Daoy (cell line): ENCODE measurements at regions not wholly inside any gene's neighbourhood (a gene's known extent, or its start where the extent isn't known, plus 50 kb on each side); places are given as distances from the start of the nearest gene placed in this dataset.
A peak's percentile ranks its signal among the peaks of the same experiment; 100 is the strongest.
"Not testable (repeated sequence)": the region's sequence is repeated elsewhere in the genome, so short reads cannot be mapped to it uniquely, and the experiment has no call there.

ENCODE experiments used
- DNase-seq: peaks from one replicate; pipeline ENCODE4 v3.0.0-alpha.2; 2015; ENCODE audit warnings: low read depth

DNA sequence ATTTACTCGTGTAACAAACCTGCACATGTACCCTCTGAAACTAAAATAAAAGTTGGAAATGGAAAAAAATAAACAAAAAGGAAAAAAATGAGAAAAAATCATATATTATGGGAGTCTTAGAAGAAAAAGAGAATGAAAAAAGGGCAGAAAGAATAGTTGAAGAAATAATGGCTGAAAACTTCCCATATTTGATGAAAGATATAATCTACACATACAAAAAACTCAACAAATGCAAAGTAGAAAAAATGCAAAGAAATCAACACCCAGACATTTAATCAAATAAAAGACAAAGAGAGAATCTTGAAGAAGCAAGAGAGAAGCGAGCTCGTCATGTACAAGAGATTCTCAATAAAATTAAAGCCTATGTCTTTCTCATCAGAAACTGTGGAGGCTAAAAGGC is 73.8 kb downstream of the SLC25A46 start:
- DNase-seq = no peak

DNA sequence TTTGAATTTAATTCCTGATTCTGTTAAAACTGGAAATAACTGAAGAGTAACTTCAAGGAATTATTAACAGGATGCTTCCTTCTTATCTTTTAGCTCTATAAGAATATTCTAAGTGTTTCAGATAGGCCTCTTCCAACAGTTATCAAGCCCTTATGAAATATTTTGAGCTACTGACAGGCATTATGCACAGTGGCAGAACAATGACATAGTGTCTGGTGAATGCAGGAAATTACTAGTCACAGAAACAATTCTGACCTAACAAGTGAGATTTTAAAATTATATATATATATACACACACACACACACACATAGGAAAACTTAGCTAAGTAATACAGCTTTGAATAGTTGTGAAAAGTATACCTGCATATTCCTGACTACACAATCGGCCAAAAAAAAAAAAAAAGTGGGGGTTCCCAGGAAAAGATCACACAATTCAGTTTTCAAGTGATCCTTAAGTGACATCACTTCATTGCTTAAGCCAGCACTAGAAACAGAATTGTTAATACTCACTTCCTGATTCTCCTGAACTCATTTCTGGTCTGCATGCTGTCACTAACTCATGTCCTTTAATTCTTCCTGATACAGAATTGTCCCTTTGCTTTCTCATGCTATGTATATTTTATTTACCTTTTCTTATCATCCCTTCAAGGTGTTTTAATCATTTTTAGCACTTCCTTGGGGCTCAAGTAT is 77.3 kb downstream of the SLC25A46 start:
- peak; percentile 9 for DNase-seq

GRCh38 chr5:110817459-110817858 is 78.7 kb downstream of the SLC25A46 start:
- DNase-seq = peak; percentile 56

DNA sequence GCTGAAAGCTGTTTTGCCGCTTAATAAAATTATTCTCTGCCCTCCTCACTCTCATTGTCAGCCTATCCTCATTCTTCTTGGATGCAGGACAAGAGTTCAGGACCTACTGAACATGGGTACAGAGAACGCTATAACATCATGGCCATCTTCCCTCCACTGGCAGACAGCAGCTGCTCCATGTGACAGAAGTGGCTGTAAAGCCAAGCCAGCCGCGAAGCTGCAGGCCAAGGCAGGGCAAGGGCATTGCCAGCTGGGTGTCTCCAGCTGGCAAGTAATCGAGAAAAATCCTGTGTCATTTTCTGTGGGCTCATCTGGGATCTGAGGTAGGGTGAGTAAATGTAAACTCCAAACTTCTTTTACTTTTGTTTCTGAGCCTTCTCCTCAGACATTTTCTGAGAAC is 84.8 kb downstream of the SLC25A46 start:
- no peak for DNase-seq

DNA sequence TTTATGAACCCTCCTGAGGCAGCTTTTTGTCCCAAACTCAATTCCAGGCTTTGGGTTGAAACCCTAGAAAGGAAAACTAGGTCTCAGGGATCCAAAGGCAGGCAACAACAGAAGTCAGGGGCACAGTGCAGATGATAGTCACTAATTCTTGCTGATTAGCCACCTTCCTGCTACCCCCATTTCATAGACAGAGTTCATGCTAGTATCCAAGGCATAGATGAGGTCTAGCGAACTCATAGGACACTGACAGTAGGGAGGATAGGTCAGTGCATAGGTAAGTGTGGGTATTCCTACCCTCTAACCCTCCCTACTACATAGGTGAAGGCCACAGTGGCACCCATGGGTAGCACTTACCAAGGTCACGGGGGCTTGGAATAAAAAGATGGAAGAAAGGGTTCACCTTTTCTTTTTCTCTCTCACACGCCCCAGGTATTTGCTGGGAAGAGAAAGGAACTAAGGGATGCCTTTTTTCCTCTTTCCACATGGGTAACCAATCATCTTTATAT is 86.2 kb downstream of the SLC25A46 start:
- no peak for DNase-seq

DNA sequence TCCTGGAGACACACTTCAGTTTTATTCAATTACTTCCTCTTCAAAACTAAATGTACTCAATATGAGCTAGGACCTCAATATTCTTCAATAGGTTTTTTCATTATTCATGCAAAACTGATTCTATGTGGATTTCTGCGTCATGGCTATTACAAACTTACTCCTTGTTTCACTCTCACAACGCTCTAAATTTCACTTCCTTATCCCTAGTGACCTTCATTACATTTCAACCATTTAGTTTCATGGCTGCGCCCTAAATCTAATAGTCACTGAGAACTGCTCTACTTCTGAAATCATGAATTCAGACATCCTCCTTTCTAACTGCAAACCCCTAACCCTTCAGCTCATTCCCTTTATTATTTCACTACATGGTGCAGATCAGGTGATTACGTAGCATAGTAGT is 93.9 kb downstream of the SLC25A46 start:
- no peak for DNase-seq

GRCh38 chr5:110834933-110835332 is 96.1 kb downstream of the SLC25A46 start:
- not testable (repeated sequence) for DNase-seq

DNA sequence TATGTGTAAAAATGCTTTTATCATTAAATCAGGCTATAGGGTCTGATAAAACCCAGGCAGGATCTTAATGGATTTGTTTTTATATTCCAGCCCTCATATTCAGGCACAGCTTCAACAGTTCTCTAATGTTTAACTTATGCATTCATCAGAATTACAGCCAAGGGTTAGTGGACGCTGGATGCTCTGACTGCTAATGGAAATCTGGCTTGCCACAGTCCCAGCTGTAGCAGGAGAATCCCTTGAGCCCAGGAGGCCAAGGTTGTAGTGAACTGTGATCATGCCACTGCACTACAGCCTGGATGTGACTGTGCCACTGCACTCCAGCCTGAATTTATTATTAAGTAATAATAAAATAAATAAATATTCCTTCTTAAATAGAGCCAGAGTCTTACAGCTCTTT is 98.0 kb downstream of the SLC25A46 start:
- DNase-seq = no peak

DNA sequence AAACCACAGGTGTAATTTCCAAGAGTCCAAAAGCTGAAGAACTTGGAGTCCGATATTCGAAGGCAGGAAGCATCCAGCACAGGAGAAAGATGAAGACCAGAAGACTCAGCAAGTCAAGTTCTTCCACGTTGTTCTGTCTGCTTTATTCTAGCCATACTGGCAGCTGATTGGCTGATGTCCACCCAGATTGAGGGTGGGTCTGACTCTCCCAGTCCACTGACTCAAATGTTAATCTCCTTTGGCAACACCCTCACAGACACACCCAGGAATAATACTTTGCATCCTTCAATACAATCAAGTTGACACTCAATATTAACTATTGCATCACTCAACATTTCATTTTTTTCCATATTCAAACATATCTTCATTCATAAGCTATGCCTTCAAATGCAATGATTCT is 99.5 kb downstream of the SLC25A46 start:
- DNase-seq = not testable (repeated sequence)

GRCh38 chr5:110838961-110839360 is 100.2 kb downstream of the SLC25A46 start:
- no peak for DNase-seq

DNA sequence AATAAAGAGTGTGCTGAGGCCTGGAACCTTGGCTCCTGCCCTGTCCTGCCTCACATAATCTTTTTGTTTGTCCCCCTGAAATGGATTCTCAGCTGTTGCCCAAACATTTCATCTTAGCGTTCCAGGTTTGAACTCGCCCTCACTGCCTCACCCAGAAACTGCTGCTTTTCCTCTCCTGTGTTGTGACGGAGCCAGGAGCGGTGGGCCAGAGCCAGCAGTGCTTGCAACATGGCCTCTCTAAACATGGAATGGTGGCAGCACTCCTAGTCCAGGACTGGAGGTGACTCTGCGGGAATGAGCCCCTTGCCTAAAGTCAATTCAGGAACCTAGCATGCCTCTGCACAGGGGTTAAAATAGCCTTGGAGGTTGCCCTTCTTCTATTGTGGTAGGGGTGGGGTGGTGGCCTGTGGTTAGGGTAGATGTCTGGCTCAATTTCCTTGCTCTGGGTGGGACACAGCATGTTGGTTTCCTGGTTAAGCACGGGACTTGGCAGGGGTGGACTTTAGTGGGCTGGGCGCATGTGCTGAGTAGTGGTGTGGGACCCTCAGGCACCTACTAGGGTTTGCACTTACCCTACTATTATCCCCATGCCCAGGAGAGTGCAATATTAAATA is 101.6 kb downstream of the SLC25A46 start:
- no peak for DNase-seq

DNA sequence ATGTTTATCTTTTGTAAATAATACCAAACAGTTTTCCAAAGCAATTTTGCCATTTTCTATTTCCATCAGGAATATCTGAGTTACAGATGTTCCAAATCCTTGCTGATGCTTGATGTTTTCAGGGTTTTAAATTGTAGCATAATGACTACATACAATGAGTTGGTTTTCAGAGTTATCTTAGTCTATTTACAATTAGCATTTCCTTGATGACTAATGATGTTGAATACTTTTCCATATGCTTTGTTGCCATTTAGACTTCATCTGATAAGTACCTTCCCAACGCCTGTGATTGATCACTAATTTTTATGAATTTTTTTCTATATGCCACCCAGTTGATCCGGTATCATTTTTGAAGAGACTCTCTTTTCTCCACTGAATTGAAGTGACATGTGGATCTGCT is 102.3 kb downstream of the SLC25A46 start:
- DNase-seq = no peak

- DNase-seq = no peak
Measured at GRCh38 chr5:110842948-110843347, 104.1 kb downstream of the SLC25A46 start.

GRCh38 chr5:110844251-110844650 is 105.4 kb downstream of the SLC25A46 start:
- DNase-seq = no peak

DNA sequence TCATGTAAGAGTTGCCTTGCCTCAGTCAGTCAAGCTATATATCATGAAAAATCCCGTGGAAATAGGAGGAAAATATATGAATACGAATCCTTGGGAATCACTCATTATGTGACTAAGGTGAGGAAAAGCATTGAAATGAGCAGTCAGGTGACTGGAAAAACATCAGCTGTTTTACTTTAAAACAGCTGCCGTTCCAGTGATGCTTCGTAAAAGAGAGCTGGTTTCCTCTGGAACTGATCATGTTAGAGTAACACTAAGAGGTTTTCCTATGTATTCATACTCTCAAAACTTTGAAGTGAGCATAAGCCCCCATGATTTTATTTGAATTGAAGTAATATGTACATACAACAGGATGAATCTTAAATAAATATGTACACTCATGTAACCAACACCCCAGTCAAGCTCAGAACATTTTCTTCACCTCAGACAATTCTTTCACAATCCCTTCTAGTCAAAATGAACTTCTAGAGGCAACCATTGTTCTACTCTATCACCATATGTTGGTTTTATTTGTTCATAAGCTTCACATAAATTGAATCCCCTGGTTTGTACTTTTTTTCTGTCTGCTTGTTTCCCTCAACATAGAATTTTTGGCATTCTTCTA is 107.7 kb downstream of the SLC25A46 start:
- DNase-seq = no peak

DNA sequence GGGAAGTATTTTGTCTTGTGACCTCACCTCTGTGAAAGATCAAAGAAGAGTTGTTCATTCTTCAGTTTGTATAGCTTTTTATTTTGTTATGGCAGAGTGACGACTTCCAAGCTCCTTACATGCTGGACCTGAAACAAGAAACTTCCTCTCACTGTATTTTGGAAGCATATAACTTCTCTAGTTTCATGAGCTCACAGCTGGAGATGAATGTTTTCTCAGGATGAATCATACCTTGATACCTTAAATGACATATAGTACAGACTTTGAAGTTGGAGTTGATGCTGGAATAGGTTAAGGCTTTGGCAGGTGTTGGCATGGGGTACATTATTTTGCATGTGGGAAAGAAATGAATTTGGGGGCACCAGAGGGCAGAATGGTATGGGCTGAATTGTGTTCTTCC is 112.5 kb downstream of the SLC25A46 start:
- DNase-seq = peak; percentile 15

- DNase-seq = no peak
Measured at GRCh38 chr5:110852053-110852452, 113.2 kb downstream of the SLC25A46 start.

- no peak for DNase-seq
Measured at GRCh38 chr5:110852541-110852940, 113.7 kb downstream of the SLC25A46 start.

- peak; percentile 10 for DNase-seq
Measured at GRCh38 chr5:110853267-110853666, 114.5 kb downstream of the SLC25A46 start.

DNA sequence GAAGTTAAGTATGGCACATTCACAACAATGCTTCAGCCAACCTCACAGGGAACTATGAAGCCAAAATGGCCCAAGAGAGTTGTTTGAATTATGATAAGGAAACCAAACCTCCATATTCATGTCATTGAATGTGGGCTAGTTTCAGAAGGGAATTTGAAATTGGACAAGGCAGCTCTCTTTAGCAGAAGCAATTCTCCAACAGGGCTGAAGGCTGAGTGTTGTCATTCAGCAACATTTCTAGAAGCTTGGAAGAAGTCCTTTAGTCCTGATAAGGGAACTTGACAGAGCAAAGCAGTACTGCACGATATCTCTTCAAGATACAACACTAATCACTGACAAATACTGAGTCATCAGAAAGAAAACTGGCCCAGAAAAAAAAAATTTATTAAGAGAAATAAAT is 115.4 kb downstream of the SLC25A46 start:
- DNase-seq = no peak

DNA sequence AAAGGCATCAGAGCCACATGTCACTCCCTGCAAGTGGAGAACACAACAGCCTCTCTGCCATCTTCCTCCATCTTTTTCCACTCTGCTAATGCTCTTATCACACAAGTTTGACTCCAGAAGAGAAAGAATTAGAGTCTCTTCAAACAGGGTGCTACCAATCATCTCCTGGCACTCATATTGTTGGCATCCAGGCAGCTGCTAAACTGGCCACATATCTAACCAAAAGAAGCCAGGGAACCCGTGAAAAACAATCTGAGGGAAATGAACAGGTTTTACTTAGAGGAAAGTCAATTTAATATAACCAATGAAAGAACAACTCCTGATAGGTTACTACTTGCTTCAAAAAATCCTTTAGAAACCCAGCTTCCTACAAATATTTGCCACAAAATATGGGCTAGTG is 117.2 kb downstream of the SLC25A46 start:
- DNase-seq = no peak

DNA sequence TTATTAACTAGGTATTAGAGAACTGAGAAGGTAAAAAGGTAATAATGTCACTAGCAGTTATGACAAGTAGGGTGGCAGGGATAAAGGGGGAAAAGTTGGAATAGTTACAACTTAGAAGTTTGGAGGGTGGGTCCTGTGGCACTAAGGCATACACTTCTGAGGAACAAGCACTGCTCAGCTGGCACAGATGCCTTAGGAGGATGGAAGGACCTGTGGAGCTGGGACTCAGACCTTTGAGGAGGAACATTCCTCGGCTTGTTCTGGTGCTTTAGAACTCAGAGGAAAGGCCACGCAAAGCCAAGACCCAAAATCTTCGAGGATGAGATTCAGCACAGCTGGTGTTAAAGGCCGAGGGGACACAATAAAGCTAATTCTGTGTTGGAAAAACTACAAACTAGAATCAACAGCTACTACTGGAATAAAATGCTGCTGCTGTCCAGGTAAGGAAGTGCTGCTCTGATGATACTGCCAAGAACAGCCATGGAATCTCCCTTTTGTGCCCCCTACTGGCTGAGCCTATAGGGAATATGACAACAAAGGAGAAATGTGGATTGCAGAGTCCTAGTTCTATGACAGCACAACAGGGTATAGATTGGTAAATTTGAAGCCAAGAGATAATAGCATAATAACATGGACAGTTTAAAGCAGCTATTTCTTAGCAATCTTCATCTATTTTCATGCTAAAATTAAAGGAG is 126.7 kb downstream of the SLC25A46 start:
- DNase-seq = peak; percentile 51

GRCh38 chr5:110869927-110870326 is 131.1 kb downstream of the SLC25A46 start:
- no peak for DNase-seq
